ENCODE measurements at regions not wholly inside any gene's neighbourhood (a gene's known extent, or its start where the extent isn't known, plus 50 kb on each side); places are given as distances from the start of the nearest gene placed in this dataset.

GRCh38 chr20:60236613-60237012, 278.4 kb downstream of the CDH26 start:
- DNase-seq, result no peak
- Mint-ChIP-seq H3K27me3 (peaks cover 8 to 21% (median 15%) of the 10 kb centered on the region in 5 donors), H3K36me3 (peaks cover 0 to 1% (median 0%) of the 10 kb centered on the region in 3 donors), H3K4me3 (no peak overlapping the region), H3K27ac (no peak overlapping the region), H3K4me1 (no peaks in the 10 kb centered on the region), H3K9me3 (no peaks in the 10 kb centered on the region)
- POLR2A ChIA-PET, result no interaction called here
- ATAC-seq, result no peak

GRCh38 chr20:60237981-60238380, 279.8 kb downstream of the CDH26 start:
- Mint-ChIP-seq H3K4me3 (no peak overlapping the region), H3K36me3 (peaks cover 0 to 1% (median 0%) of the 10 kb centered on the region in 3 donors), H3K9me3 (no peaks in the 10 kb centered on the region), H3K27me3 (peaks cover 8 to 21% (median 15%) of the 10 kb centered on the region in 5 donors), H3K27ac (no peak overlapping the region), H3K4me1 (no peaks in the 10 kb centered on the region)
- POLR2A ChIA-PET, result no interaction called here
- ATAC-seq, result no peak
- DNase-seq, result no peak

GRCh38 chr20:60238992-60239660, 280.9 kb downstream of the CDH26 start:
- ATAC-seq (no peak), DNase-seq (no peak)
- Mint-ChIP-seq H3K27ac (no peak overlapping the region), H3K9me3 (no peaks in the 10 kb centered on the region), H3K4me3 (peak overlapping the region in 1 of 10 donors; percentile 30), H3K36me3 (no peaks in the 10 kb centered on the region), H3K27me3 (peaks cover 8 to 21% (median 15%) of the 10 kb centered on the region in 5 donors), H3K4me1 (no peaks in the 10 kb centered on the region)
- POLR2A ChIA-PET, result no interaction called here

- peaks cover 8 to 21% (median 15%) of the 10 kb centered on the region in 5 donors for H3K27me3 Mint-ChIP-seq
- no peak for ATAC-seq
- POLR2A ChIA-PET, result no interaction called here
- peak overlapping the region in 1 of 10 donors; percentile 68 for H3K27ac Mint-ChIP-seq
- no peaks in the 10 kb centered on the region for H3K36me3 Mint-ChIP-seq
- no peak overlapping the region for H3K4me3 Mint-ChIP-seq
- DNase-seq, result no peak
- H3K9me3 Mint-ChIP-seq, result no peaks in the 10 kb centered on the region
- H3K4me1 Mint-ChIP-seq, result peaks cover 0 to 2% (median 0%) of the 10 kb centered on the region in 4 donors
Observed at GRCh38 chr20:60239956-60240355, 281.7 kb downstream of the CDH26 start.

DNA sequence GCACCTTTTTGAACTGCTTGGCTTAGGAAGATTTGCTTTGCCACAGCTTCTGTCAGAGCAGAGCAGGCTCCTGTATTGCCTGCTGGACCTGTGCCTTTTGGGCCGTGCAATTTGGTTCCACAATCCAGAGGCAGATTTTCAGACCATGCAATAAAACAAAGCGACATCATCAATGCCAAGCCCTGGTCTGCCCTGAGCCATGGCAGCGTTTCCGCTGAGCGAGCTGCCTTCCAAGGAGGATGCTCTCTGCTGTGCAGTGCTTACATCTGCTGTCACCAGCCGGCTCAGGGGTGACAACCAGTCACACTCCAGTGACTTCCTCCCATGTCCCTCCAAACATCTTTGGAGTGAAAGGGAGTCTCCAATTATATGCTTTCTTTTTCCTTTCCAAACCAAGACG, 282.2 kb downstream of the CDH26 start:
- no peak overlapping the region for H3K27ac Mint-ChIP-seq
- H3K36me3 Mint-ChIP-seq, result no peaks in the 10 kb centered on the region
- ATAC-seq, result no peak
- H3K4me1 Mint-ChIP-seq, result peaks cover 0 to 2% (median 0%) of the 10 kb centered on the region in 4 donors
- DNase-seq, result no peak
- POLR2A ChIA-PET, result no interaction called here
- H3K9me3 Mint-ChIP-seq, result no peaks in the 10 kb centered on the region
- H3K27me3 Mint-ChIP-seq, result peaks cover 7 to 21% (median 15%) of the 10 kb centered on the region in 5 donors
- no peak overlapping the region for H3K4me3 Mint-ChIP-seq

- no peaks in the 10 kb centered on the region for H3K9me3 Mint-ChIP-seq
- H3K27ac Mint-ChIP-seq, result no peak overlapping the region
- no peak overlapping the region for H3K4me3 Mint-ChIP-seq
- POLR2A ChIA-PET, result no interaction called here
- peaks cover 6 to 21% (median 15%) of the 10 kb centered on the region in 5 donors for H3K27me3 Mint-ChIP-seq
- no peak for DNase-seq
- H3K36me3 Mint-ChIP-seq, result no peaks in the 10 kb centered on the region
- no peak for ATAC-seq
- H3K4me1 Mint-ChIP-seq, result peaks cover 0 to 2% (median 0%) of the 10 kb centered on the region in 4 donors
Observed at GRCh38 chr20:60240986-60241385, 282.8 kb downstream of the CDH26 start.

DNA sequence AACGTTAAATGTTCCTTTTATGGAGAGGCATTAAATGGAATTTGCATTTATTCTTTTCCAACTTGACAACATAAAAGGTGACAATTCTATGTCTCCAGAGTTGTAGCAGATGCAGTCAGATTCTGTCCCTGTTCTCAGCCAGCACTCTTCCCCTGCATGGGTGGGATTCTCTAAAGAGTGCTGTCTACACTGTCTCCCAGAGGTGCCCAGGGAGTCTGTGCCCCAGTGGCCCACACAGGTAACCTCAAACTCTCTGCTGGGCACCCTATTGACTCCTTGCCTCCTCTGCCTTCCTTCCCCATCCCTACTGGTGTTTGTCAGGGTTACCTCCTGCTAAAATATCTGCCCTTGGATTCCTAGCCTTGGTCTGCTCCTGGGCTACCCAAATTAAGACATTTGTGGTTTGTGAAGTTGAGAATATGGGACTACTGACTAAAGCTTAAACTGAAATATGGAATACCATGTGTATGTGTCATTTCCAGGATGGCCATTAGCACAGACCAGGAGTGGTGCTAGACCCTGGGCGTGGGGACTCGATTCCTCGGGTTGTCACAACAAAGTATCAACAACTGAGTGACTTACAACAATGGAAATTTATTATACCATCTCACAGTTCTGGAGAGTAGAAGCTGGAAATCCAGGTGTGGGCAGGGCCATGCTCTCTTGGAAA, 284.7 kb downstream of the CDH26 start:
- no peak for ATAC-seq
- no peak for DNase-seq
- POLR2A ChIA-PET, result no interaction called here
- H3K4me1 Mint-ChIP-seq, result peaks cover 0 to 2% (median 0%) of the 10 kb centered on the region in 4 donors
- no peak overlapping the region for H3K27ac Mint-ChIP-seq
- H3K36me3 Mint-ChIP-seq, result no peaks in the 10 kb centered on the region
- H3K4me3 Mint-ChIP-seq, result no peak overlapping the region
- H3K9me3 Mint-ChIP-seq, result no peaks in the 10 kb centered on the region
- peaks cover 3 to 21% (median 12%) of the 10 kb centered on the region in 5 donors for H3K27me3 Mint-ChIP-seq

GRCh38 chr20:60244373-60245146, 286.3 kb downstream of the CDH26 start:
- Mint-ChIP-seq H3K4me1 (peaks cover 0 to 2% (median 0%) of the 10 kb centered on the region in 4 donors), H3K4me3 (no peak overlapping the region), H3K36me3 (no peaks in the 10 kb centered on the region), H3K27ac (no peak overlapping the region), H3K27me3 (peaks cover 0 to 10% (median 1%) of the 10 kb centered on the region in 5 donors), H3K9me3 (no peaks in the 10 kb centered on the region)
- DNase-seq, result no peak
- no peak for ATAC-seq
- POLR2A ChIA-PET, result no interaction called here

GRCh38 chr20:60246751-60247150, 288.5 kb downstream of the CDH26 start:
- ATAC-seq (no peak), DNase-seq (no peak)
- H3K27ac Mint-ChIP-seq, result no peak overlapping the region
- H3K36me3 Mint-ChIP-seq, result no peaks in the 10 kb centered on the region
- POLR2A ChIA-PET, result no interaction called here
- H3K9me3 Mint-ChIP-seq, result no peaks in the 10 kb centered on the region
- peaks cover 0 to 2% (median 0%) of the 10 kb centered on the region in 4 donors for H3K4me1 Mint-ChIP-seq
- no peaks in the 10 kb centered on the region for H3K27me3 Mint-ChIP-seq
- no peak overlapping the region for H3K4me3 Mint-ChIP-seq

DNA sequence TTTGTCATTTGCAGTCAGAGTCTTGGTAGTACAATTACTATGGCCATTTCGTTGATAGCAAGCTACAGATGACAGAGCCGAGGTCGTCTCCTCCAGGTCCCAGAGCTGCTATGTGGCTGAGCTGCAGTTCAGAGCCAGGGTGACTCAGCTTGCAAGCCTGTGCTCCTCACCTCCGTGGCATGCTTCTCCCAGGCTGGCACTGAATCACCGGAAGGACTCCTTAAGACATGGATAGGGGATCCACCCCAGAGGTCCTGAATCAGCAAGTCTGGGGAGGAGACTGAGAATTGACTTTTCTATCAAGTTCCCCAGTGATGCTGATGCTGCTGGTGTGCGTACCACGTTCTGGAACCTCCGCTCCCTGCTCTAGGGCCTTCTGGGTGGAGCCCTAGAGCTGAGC, 291.2 kb downstream of the CDH26 start:
- Mint-ChIP-seq H3K4me3 (no peak overlapping the region), H3K4me1 (peaks cover 0 to under 1% (median 0%) of the 10 kb centered on the region in 4 donors), H3K27me3 (peaks cover 0 to 2% (median 0%) of the 10 kb centered on the region in 5 donors), H3K9me3 (no peaks in the 10 kb centered on the region), H3K36me3 (no peaks in the 10 kb centered on the region), H3K27ac (no peak overlapping the region)
- POLR2A ChIA-PET, result no interaction called here
- no peak for ATAC-seq
- DNase-seq, result no peak

- Mint-ChIP-seq H3K27me3 (peaks cover 0 to 2% (median 0%) of the 10 kb centered on the region in 5 donors), H3K36me3 (no peaks in the 10 kb centered on the region), H3K4me1 (no peaks in the 10 kb centered on the region), H3K4me3 (no peak overlapping the region), H3K9me3 (no peaks in the 10 kb centered on the region), H3K27ac (no peak overlapping the region)
- POLR2A ChIA-PET, result no interaction called here
- DNase-seq (no peak), ATAC-seq (no peak)
Observed at GRCh38 chr20:60250251-60250650, 292.0 kb downstream of the CDH26 start.

DNA sequence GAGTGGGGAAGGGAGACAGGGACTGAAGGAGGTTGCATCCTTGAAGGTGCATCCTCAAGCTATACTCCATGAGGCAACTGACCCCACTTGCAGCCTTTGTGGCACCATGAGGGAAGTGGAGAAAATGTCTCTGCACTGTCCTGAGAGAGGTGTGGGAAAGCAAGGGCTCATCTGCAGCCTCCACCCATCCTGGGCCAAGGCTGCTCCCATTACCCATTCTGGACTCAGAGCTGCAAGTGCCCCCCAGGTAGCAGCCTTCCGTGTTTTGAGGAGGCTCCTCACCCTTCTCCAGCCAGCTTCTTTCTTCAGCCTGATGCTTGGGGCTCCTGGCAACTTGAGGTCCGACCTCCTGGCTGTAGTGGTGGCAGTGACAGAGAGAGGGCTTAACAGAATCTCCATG, 294.6 kb downstream of the CDH26 start:
- Mint-ChIP-seq H3K27me3 (peaks cover 0 to 2% (median 0%) of the 10 kb centered on the region in 5 donors), H3K36me3 (no peaks in the 10 kb centered on the region), H3K27ac (no peak overlapping the region), H3K4me3 (no peak overlapping the region), H3K9me3 (no peaks in the 10 kb centered on the region), H3K4me1 (no peaks in the 10 kb centered on the region)
- no peak for DNase-seq
- no peak for ATAC-seq
- POLR2A ChIA-PET, result interaction anchor here (0.6 kb wide), 1 partner anchor 10 kb away, joined by 3 read pairs; no protein-coding TSS in a partner anchor

DNA sequence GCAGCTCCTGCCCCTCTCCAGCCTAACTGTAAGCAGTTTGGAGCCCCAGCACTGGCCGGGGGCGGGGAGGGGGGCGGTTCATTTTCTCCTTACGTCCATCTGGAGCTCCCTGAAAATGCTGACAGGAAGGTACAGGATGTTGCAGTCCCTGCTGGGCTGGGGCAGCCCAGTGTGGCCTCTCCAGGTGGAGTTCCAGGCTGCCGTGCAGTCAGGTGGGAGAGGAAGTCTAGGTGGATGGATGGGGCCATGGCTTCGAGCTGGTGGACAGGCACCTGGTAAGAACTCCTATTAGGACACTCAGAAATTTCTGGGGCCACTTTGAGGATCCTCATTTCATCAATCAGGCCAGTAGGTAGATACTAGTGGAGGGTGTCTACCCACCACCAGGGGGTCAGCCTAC, 295.2 kb downstream of the CDH26 start:
- H3K27ac Mint-ChIP-seq, result no peak overlapping the region
- H3K4me3 Mint-ChIP-seq, result no peak overlapping the region
- no peak for ATAC-seq
- no peaks in the 10 kb centered on the region for H3K4me1 Mint-ChIP-seq
- H3K36me3 Mint-ChIP-seq, result no peaks in the 10 kb centered on the region
- H3K27me3 Mint-ChIP-seq, result peaks cover 0 to 2% (median 0%) of the 10 kb centered on the region in 5 donors
- DNase-seq, result no peak
- POLR2A ChIA-PET, result no interaction called here
- no peaks in the 10 kb centered on the region for H3K9me3 Mint-ChIP-seq
